ENCODE measurements at regions not wholly inside any gene's neighbourhood (a gene's known extent, or its start where the extent isn't known, plus 50 kb on each side); places are given as distances from the start of the nearest gene placed in this dataset.

DNA sequence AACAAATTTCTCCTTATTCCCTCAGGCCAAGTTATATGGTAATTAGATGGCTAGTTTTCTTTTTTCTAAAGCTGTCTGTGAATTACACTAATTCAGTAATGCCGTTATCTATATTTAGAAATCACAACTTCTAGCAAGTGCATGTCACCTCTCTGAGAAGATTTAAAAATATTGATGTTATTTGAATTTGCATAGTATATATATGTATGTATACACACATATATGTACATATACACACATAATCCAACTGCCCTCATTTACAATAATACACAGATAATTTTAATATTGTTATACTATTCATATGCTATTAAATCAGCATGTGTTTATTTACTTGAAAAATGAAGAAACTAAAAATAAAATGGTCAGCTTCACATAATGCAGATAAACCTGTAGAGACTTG is 563.9 kb downstream of the SLC16A7 start:
- no peaks in the 10 kb centered on the region for H3K79me2 ChIP-seq (ENCODE audit: control insufficient read depth in 1 of 2, insufficient read depth in 2 of 2, low read length in 2 of 2)
- no peaks in the 10 kb centered on the region for H3K27me3 ChIP-seq (replicated peaks in 1 of 4; ENCODE audit: control insufficient read depth in 3 of 4, extremely low read depth in 1 of 4, insufficient read depth in 3 of 4, low read length in 3 of 4)
- no peak overlapping the region for H3K18ac ChIP-seq (ENCODE audit: extremely low read depth, low read length)
- H2AFZ ChIP-seq (ENCODE audit: low read length), result no peak overlapping the region
- no peak overlapping the region for H2BK120ac ChIP-seq (replicated peaks; ENCODE audit: low read depth, low read length)
- no peak overlapping the region for H3K14ac ChIP-seq (ENCODE audit: insufficient read length)
- H2BK5ac ChIP-seq (ENCODE audit: low read depth, low read length), result no peak overlapping the region
- H2BK20ac ChIP-seq (ENCODE audit: low read length), result no peak overlapping the region
- WGBS, 2 experiments (ENCODE audit: extremely low coverage in 1 of 2, insufficient coverage in 1 of 2, insufficient read length in 1 of 2, insufficient replicate concordance in 2 of 2, low coverage in 1 of 2, low lambda C conversion rate in 2 of 2, missing lambda C conversion rate in 1 of 2), result 100% methylated on average over 1 of the region's 1 CpG; no CpG with 5 or more reads in 1 of the 2 experiments
- H3K4me2 ChIP-seq (ENCODE audit: insufficient read depth in 1 of 2, low read depth in 2 of 2, low read length in 2 of 2), result no peak overlapping the region
- H2BK15ac ChIP-seq (ENCODE audit: low read length), result no peak overlapping the region
- no peak overlapping the region for H3K27ac ChIP-seq (ENCODE audit: low read depth, low read length)
- H3K36me3 ChIP-seq (ENCODE audit: control insufficient read depth in 2 of 4, insufficient read depth in 4 of 4, low read length in 3 of 4), result no peaks in the 10 kb centered on the region
- H3K79me1 ChIP-seq (ENCODE audit: low read depth, low read length), result no peaks in the 10 kb centered on the region
- no peaks in the 10 kb centered on the region for H3K23me2 ChIP-seq (ENCODE audit: low read depth, low read length)
- no peak overlapping the region for H3K9ac ChIP-seq (replicated peaks in 1 of 4; ENCODE audit: extremely low read depth in 1 of 4, low read depth in 3 of 4, low read length in 3 of 4)
- H2AK5ac ChIP-seq (ENCODE audit: low read depth, low read length), result no peak overlapping the region
- POLR2A ChIA-PET (ENCODE audit: partially characterized antibody), result no interaction called here
- no peak overlapping the region for H4K5ac ChIP-seq (ENCODE audit: insufficient read length, low read depth, low read length)
- H3K9me3 ChIP-seq (ENCODE audit: insufficient read depth in 2 of 2, low read depth in 1 of 2, low read length in 1 of 2), result no peaks in the 10 kb centered on the region
- no peaks in the 10 kb centered on the region for H3K4me1 ChIP-seq (replicated peaks in 1 of 4; ENCODE audit: control insufficient read depth in 3 of 4, insufficient read depth in 4 of 4, low read length in 3 of 4)
- FAIRE-seq, result no peak
- no peak overlapping the region for H2BK12ac ChIP-seq (ENCODE audit: low read depth, low read length)
- H4K8ac ChIP-seq (ENCODE audit: extremely low read depth, insufficient read depth, low read length), result no peak overlapping the region
- no peak for DNase-seq (ENCODE audit: low read depth in 1 of 2, low spot score in 2 of 2)
- no peak overlapping the region for H3K56ac ChIP-seq (replicated peaks; ENCODE audit: insufficient read length, low read depth, low read length)
- H3K4ac ChIP-seq (replicated peaks; ENCODE audit: insufficient read length, low read depth, low read length), result no peak overlapping the region
- H4K91ac ChIP-seq (replicated peaks; ENCODE audit: insufficient read length, low read length), result no peak overlapping the region
- H3K4me3 ChIP-seq (ENCODE audit: extremely low read depth in 1 of 4, insufficient read depth in 2 of 4, low read depth in 3 of 4, low read length in 4 of 4), result no peak overlapping the region
- no peaks in the 10 kb centered on the region for H4K20me1 ChIP-seq (replicated peaks in 1 of 2; ENCODE audit: control insufficient read depth in 1 of 2, insufficient read depth in 2 of 2, low read length in 2 of 2)
- CTCF ChIA-PET (ENCODE audit: partially characterized antibody), result interaction anchor here (1.3 kb wide), 1 partner anchor 13 kb away, joined by 4 read pairs; no protein-coding TSS in a partner anchor
- H3K23ac ChIP-seq (ENCODE audit: insufficient read length), result no peak overlapping the region
- TF ChIP-seq CREB1 (IDR thresholded peaks at IDR 0.05), result no peak
- no peak for TF ChIP-seq TBP (IDR thresholded peaks at IDR 0.05; ENCODE audit: low read depth, low read length)
- TF ChIP-seq E2F6 (IDR thresholded peaks at IDR 0.05), result no peak
- TF ChIP-seq SIX5 (IDR thresholded peaks at IDR 0.05; ENCODE audit: low read depth, low read length), result no peak
- TF ChIP-seq SP2 (IDR thresholded peaks at IDR 0.05; ENCODE audit: low read length), result no peak
- TF ChIP-seq KDM1A (IDR thresholded peaks at IDR 0.05; ENCODE audit: borderline replicate concordance, low read length), result no peak
